Effector memory CD8-positive, alpha-beta T cell (primary cell): ENCODE measurements at regions not wholly inside any gene's neighbourhood (a gene's known extent, or its start where the extent isn't known, plus 50 kb on each side); places are given as distances from the start of the nearest gene placed in this dataset.
"Not testable (repeated sequence)": the region's sequence is repeated elsewhere in the genome, so short reads cannot be mapped to it uniquely, and the experiment has no call there.

Experiments
- ATAC-seq: fragments of 150-1000 bp; cut with Tn5 transposase; replicated peaks from 2 replicates; pipeline ENCODE4 v1.10.0; 2021; ENCODE audit warnings: mild to moderate bottlenecking, moderate library complexity
- DNase-seq, 3 experiments: peaks; one replicate each; pipeline ENCODE4 v3.0.0; 2021
- H3K27ac Mint-ChIP-seq, 2 donors: one replicate each; pipeline ENCODE4 v1.8.0; 2022; ENCODE audit warnings: mild to moderate bottlenecking in 2 of 2, mixed read lengths in 2 of 2, moderate library complexity in 2 of 2
- H3K27me3 Mint-ChIP-seq, 2 donors: one replicate each; pipeline ENCODE4 v1.8.0; 2022; ENCODE audit warnings: mixed read lengths in 2 of 2
- H3K36me3 Mint-ChIP-seq: one replicate; pipeline ENCODE4 v1.8.0; 2022; ENCODE audit warnings: mild to moderate bottlenecking, moderate library complexity, mixed read lengths; ENCODE audit not compliant: insufficient read depth
- H3K4me1 Mint-ChIP-seq, 2 donors: one replicate each; pipeline ENCODE4 v1.8.0; 2022; ENCODE audit warnings: low read depth in 2 of 2, mixed read lengths in 2 of 2
- H3K4me3 Mint-ChIP-seq, 2 donors: one replicate each; pipeline ENCODE4 v1.8.0; 2022; ENCODE audit warnings: mild to moderate bottlenecking in 2 of 2, mixed read lengths in 2 of 2, moderate library complexity in 2 of 2
- H3K9me3 Mint-ChIP-seq, 2 donors: one replicate each; pipeline ENCODE4 v1.8.0; 2022; ENCODE audit warnings: mixed read lengths in 2 of 2

DNA sequence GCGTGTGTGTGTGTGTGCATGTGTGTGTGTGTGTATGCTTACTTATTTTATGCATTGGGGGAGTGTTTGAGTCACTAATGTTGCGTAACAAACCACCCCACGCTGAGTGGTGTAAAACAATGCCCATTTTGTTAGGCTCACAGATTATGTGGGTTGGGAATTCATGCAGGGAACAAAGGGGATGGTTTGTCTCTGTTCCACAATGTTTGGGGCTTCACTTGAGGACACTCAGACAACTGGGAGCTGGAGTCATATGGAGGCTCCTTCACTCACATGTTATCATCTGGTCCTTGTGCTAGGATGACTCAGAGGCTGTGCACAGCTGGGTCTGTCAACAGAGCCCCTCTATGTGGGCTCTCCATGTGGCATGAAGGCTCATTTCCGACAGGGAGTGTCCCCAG, 51.3 kb upstream of the LARGE1 start:
- H3K27me3 Mint-ChIP-seq = peaks cover 0 to 16% of the 10 kb centered on the region in 2 donors
- H3K4me3 Mint-ChIP-seq = no peak overlapping the region
- no peak overlapping the region for H3K27ac Mint-ChIP-seq
- no peaks in the 10 kb centered on the region for H3K36me3 Mint-ChIP-seq
- H3K9me3 Mint-ChIP-seq = peaks cover 0 to 2% of the 10 kb centered on the region in 2 donors
- DNase-seq = no peak
- ATAC-seq = no peak
- no peaks in the 10 kb centered on the region for H3K4me1 Mint-ChIP-seq

DNA sequence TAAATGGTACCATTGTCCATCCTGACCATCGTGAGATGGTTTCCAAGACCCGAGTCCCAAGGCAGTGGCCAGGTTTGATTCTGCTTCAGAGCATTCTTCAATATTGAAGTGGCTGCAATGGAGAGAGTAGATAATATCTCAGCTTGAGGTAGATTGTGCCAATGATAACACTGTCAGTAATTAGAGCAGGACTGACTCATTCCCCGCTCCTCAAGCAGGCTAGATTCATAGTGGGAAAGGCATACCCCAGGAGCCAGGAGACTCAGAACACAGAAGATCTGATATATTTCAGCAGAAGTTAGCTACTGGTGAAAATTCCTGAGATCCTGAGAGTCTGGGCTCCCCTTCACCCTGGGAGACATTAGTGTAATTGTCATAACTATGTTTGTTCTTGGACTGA, 55.6 kb upstream of the LARGE1 start:
- H3K36me3 Mint-ChIP-seq = no peaks in the 10 kb centered on the region
- peaks cover 0 to 14% of the 10 kb centered on the region in 2 donors for H3K27me3 Mint-ChIP-seq
- ATAC-seq = no peak
- no peak overlapping the region for H3K27ac Mint-ChIP-seq
- H3K9me3 Mint-ChIP-seq = peaks cover 0 to 2% of the 10 kb centered on the region in 2 donors
- no peak overlapping the region for H3K4me3 Mint-ChIP-seq
- H3K4me1 Mint-ChIP-seq = no peaks in the 10 kb centered on the region
- DNase-seq = no peak

DNA sequence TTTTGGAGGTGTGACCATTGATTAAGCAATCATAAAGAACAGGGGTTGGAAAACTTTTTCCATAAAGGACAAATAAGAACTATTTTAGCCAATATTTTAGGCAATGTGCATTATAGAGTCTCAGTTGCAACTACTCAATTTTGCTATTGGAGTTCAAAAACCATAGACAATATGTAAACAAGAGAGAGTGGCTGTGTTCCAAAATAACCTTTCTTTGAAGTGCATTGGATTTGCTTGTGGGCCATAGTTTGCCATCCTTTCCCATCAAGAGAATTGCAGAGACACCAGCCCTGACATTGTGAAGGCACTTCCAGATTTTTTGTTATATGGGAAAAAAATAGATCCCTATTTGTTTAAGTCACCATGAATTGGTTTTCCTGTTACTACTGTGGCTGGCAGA, 63.3 kb upstream of the LARGE1 start:
- DNase-seq (no peak), ATAC-seq (no peak)
- peaks cover 0 to 2% of the 10 kb centered on the region in 2 donors for H3K9me3 Mint-ChIP-seq
- no peak overlapping the region for H3K4me3 Mint-ChIP-seq
- no peak overlapping the region for H3K27ac Mint-ChIP-seq
- no peaks in the 10 kb centered on the region for H3K36me3 Mint-ChIP-seq
- no peaks in the 10 kb centered on the region for H3K4me1 Mint-ChIP-seq
- H3K27me3 Mint-ChIP-seq = no peaks in the 10 kb centered on the region

DNA sequence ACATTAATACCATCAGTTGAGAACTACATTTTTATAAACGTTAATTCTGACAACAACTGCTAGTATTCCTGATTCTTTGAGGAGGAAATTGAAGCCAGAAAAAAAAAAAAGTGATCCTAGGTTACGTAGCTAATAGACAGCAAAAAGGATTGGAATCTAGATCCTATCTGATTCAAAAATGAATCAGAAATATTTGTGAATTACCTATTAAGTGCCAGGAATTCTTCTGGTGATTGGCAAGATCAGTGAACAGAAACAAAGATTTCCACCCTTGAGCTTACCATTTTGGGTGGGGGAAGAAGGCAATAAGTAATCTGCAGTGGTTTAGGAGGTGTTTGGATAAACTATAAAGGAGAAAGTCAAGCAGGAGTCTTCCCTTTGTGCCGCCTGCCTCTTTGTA, 63.9 kb upstream of the LARGE1 start:
- Mint-ChIP-seq H3K9me3 (peaks cover 0 to 2% of the 10 kb centered on the region in 2 donors), H3K4me3 (no peak overlapping the region), H3K4me1 (no peaks in the 10 kb centered on the region), H3K36me3 (no peaks in the 10 kb centered on the region), H3K27me3 (no peaks in the 10 kb centered on the region), H3K27ac (no peak overlapping the region)
- DNase-seq (no peak), ATAC-seq (no peak)

DNA sequence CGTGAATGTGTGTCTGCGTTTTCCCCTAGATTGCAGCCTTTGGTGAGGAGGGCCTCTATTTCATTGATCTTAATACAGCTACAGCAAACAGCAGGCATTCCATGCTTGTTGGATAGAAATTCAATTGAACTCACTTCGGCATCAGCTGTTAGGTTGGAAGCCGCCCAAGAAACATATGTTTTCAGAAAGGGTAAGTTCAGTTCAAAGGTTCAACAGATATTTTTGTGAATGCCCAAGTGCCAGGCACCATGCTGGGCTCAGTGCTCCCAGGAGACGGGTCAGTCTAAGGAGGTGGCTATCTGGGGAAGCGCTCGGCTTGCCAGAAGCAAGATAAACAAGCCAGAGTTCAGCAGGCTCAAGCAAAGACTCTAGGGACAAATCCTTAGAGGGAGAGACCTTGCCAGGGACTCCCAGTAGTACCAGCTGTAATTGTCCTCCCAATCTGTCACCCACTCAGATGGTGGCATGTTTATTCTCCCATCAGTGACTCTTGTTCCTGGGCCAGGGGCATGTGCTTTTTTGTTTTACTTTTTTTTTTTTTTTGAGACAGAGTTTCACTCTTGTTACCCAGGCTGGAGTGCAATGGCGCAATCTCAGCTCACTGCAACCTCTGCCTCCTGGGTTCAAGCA, 64.5 kb upstream of the LARGE1 start:
- peaks cover 0 to 2% of the 10 kb centered on the region in 2 donors for H3K9me3 Mint-ChIP-seq
- no peak overlapping the region for H3K4me3 Mint-ChIP-seq
- ATAC-seq (no peak), DNase-seq (no peak)
- no peak overlapping the region for H3K27ac Mint-ChIP-seq
- no peaks in the 10 kb centered on the region for H3K36me3 Mint-ChIP-seq
- no peaks in the 10 kb centered on the region for H3K4me1 Mint-ChIP-seq
- H3K27me3 Mint-ChIP-seq = no peaks in the 10 kb centered on the region

DNA sequence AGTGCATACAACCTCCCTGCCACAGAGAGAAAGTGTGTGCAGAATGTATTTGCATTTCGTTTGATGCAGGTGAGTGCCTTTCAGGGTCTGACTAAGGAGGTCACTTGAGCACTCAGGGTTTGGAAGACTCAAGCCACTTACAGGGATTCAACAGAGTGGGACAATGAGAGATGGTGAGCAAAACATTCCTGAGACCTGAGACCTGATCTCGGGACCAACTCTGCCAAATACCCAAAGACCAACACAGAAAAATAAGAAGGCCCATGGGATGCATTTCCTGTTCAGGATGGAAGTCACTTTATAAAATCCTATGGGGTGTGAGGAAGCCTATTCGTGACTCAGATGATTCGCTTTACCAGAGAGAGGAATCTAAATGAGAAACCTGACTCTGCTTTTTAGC, 65.2 kb upstream of the LARGE1 start:
- ATAC-seq = no peak
- DNase-seq = no peak
- Mint-ChIP-seq H3K36me3 (no peaks in the 10 kb centered on the region), H3K27ac (no peak overlapping the region), H3K4me1 (no peaks in the 10 kb centered on the region), H3K9me3 (peaks cover 0 to 2% of the 10 kb centered on the region in 2 donors), H3K27me3 (no peaks in the 10 kb centered on the region), H3K4me3 (no peak overlapping the region)

DNA sequence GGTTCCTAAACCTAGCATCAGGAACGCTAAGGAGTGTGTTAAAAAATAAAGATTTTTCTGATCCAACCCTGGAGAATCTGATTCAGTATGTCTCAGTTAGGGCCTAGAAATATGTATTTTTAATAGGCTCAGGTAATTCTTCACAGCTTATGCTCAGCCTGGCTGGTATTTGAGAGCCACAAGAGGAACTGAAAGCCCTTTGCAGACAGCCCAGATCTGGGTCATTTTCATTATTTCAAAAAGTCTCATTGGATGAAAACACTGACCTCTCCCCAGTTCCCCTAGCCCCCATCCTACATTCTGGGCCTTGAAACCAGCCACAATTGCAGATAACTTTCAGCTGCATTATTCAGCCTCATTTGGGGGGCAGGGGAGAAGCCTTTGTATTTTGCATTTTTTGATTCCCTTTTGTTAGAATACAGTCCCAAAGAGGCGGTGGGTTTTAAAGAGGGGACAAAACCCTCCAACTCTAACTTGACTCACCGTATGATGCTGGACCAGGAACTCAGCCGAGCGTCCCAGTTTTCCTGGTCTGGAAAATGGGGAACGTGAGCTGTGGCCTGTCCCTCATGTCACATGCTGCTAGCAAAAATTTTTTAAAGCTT, 66.0 kb upstream of the LARGE1 start:
- H3K27ac Mint-ChIP-seq = no peak overlapping the region
- peaks cover 0 to 2% of the 10 kb centered on the region in 2 donors for H3K9me3 Mint-ChIP-seq
- DNase-seq (no peak), ATAC-seq (no peak)
- no peak overlapping the region for H3K4me3 Mint-ChIP-seq
- no peaks in the 10 kb centered on the region for H3K36me3 Mint-ChIP-seq
- H3K4me1 Mint-ChIP-seq = no peaks in the 10 kb centered on the region
- no peaks in the 10 kb centered on the region for H3K27me3 Mint-ChIP-seq

DNA sequence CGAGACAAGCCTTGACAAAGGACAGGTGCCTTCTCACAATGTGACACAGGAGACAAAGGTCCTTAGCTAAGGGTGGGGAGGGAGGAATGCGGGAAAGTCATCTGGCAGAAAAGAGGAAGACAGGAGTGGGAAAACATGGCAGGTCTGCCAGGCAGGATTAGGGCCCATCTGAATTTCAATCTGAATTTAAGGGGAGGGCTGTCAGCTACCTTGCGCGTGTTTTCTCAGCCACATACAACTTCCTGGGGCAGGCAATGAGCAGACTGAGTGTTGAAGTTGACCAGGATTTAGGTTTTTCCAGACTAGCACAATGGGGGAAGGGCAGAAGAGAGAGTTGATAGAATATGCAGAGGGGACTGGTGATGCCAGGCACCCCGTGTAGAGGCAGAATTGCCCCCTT, 66.7 kb upstream of the LARGE1 start:
- Mint-ChIP-seq H3K4me3 (no peak overlapping the region), H3K27ac (no peak overlapping the region), H3K9me3 (peaks cover 0 to 2% of the 10 kb centered on the region in 2 donors), H3K4me1 (no peaks in the 10 kb centered on the region), H3K36me3 (no peaks in the 10 kb centered on the region), H3K27me3 (no peaks in the 10 kb centered on the region)
- no peak for DNase-seq
- no peak for ATAC-seq

DNA sequence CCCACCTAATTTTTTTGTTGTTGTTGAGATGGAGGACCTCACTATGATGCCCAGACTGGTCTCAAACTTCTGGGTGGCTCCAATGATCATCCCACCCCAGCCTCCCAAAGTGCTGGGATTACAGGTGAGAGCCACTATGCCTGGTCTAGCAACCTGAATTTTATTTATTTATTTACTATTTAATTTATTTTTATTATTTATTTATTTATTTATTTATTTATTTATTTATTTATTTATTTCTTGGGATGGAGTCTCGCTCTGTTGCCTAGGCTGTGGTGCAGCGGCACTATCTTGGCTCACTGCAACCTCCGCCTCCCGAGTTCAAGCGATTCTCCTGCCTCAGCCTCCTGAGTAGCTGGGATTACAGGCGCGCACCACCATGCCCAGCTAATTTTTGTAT, 69.0 kb upstream of the LARGE1 start:
- H3K36me3 Mint-ChIP-seq, ATAC-seq, H3K4me3 Mint-ChIP-seq, H3K9me3 Mint-ChIP-seq, H3K27me3 Mint-ChIP-seq, H3K4me1 Mint-ChIP-seq, DNase-seq, H3K27ac Mint-ChIP-seq: not testable (repeated sequence)

DNA sequence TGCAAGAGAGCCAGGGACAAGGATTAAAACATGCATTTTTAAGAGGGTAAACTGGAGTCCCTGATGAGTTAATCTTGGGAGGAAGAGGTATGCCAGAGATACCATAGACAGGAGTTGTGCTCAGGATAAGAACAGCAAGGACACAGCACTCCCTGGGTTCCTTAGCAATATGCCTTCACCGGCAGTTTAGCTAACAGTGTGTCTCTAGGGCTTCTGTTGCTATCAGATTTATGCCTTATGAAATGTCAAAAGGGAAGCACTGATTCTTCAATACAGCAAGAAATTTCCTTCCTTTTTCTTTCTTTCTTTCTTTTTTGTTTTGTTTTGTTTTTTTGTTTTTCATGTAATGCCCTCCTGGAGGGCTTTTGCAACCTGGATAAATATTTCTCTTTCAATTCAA, 71.3 kb upstream of the LARGE1 start:
- peaks cover 0 to 2% of the 10 kb centered on the region in 2 donors for H3K9me3 Mint-ChIP-seq
- H3K27ac Mint-ChIP-seq = no peak overlapping the region
- no peaks in the 10 kb centered on the region for H3K4me1 Mint-ChIP-seq
- no peaks in the 10 kb centered on the region for H3K36me3 Mint-ChIP-seq
- H3K27me3 Mint-ChIP-seq = no peaks in the 10 kb centered on the region
- DNase-seq (no peak), ATAC-seq (no peak)
- H3K4me3 Mint-ChIP-seq = no peak overlapping the region

DNA sequence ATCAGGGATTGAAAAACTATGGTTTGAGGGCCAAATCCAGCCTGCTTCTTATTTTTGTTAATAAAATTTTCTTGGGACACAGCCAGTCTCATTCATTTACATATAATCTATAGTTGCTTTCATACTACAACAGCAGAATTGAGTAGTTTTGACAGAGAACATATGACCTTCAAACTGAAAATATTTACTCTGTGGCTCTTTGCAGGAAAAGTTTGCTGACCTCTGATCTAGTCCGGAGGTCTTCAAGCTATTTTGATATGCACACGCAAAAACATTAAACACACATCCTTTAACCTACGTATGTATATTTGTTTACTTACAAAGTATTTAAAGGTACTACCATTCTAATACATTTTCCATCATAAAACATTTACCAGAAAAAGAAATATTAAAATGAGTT, 76.5 kb upstream of the LARGE1 start:
- no peaks in the 10 kb centered on the region for H3K27me3 Mint-ChIP-seq
- H3K4me3 Mint-ChIP-seq = no peak overlapping the region
- H3K9me3 Mint-ChIP-seq = peaks cover 5 to 23% of the 10 kb centered on the region in 2 donors
- no peaks in the 10 kb centered on the region for H3K4me1 Mint-ChIP-seq
- H3K36me3 Mint-ChIP-seq = no peaks in the 10 kb centered on the region
- DNase-seq = no peak
- H3K27ac Mint-ChIP-seq = no peak overlapping the region
- ATAC-seq = no peak

DNA sequence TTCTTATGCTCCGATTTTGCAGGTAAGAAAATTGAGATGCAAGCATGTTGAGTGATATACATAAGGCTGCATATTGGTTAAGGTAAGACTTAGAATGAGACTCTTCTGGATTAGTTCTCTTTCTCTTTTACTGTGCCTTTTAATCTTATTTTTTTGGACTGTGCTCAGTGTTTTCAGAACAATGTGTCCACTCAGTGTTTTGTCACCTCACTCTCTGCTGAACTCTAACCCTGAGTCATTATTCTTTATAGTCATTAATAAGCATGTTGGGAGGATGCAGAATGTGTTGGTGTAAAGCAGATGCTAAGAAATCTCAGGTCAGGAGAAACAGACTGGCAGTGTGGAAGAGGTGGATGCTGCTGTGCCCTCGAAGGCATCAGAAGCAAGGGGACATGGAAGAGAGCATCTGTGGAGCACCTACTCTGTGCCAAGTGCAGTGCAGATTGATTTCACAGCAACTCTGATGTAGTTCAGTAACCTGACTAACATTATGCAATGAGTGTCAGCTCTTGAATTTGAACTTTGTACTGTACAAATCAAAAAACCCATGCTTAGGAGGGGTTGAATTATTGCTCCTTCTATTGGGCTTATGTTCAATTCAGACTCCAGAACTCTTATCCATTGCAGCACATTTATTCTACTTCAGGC, 80.7 kb upstream of the LARGE1 start:
- DNase-seq (no peak), ATAC-seq (no peak)
- no peaks in the 10 kb centered on the region for H3K36me3 Mint-ChIP-seq
- H3K9me3 Mint-ChIP-seq = peaks cover 5 to 39% of the 10 kb centered on the region in 2 donors
- no peak overlapping the region for H3K4me3 Mint-ChIP-seq
- no peak overlapping the region for H3K27ac Mint-ChIP-seq
- H3K27me3 Mint-ChIP-seq = no peaks in the 10 kb centered on the region
- H3K4me1 Mint-ChIP-seq = no peaks in the 10 kb centered on the region

DNA sequence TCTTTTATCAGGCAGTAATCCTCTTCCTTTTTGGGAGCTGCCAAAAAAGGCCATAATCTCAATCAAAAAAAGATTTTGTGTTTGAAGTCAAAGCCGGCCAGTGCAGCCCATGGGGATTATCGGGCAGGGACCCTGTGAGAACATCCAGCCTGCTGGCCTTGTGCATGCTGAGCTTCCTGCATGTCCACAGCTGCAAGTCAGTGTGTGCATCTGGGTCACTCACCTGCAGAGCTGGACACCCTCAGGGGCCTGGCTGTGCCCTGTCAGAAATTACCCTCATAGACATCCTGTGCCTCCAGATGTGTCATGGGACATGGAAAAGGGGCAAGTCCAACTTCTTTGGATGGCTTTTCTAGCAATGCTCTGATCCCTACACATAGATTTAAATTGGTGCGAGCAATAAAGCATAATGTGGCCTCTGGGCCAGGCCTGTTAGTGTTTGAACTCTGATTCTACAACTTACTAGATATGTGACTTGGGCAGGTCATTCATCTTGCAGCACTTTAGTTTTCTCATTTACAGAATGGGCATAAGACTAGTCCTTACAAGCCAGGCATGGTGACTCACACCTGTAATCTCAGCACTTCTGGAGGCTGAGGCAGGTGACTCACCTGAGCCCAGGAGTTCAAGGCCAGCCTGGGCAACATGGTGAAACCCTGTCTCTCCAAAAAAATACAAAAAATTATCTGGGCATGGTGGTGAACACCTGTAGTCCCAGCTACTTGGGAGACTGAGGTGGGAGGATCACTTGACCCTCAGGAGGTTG, 81.6 kb upstream of the LARGE1 start:
- ATAC-seq (no peak), DNase-seq (no peak)
- H3K27ac Mint-ChIP-seq = no peak overlapping the region
- H3K27me3 Mint-ChIP-seq = no peaks in the 10 kb centered on the region
- no peaks in the 10 kb centered on the region for H3K36me3 Mint-ChIP-seq
- H3K4me3 Mint-ChIP-seq = no peak overlapping the region
- peaks cover 5 to 40% of the 10 kb centered on the region in 2 donors for H3K9me3 Mint-ChIP-seq
- H3K4me1 Mint-ChIP-seq = no peaks in the 10 kb centered on the region

DNA sequence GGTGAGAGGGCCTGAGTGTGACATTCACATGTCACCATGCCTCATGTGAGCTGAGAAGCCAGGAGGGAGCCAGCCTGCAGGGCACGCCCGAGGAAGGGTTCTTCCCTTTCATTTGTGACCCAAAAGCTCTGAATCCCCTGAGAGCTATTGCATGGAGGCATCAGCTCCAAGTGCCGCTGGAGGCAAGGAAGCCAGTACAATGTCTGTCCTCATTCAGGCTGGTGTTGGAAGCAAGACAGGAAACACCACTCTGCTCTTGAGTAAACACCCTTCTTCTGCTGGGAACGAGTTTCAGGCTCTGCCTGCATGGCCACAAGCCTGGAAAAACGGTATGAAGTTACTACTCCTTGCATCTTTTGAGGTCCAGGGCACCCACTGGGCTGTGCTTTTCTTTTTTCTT, 83.8 kb upstream of the LARGE1 start:
- Mint-ChIP-seq H3K27me3 (no peaks in the 10 kb centered on the region), H3K9me3 (peaks cover 5 to 25% of the 10 kb centered on the region in 2 donors), H3K36me3 (no peaks in the 10 kb centered on the region), H3K4me1 (no peaks in the 10 kb centered on the region), H3K27ac (no peak overlapping the region), H3K4me3 (no peak overlapping the region)
- ATAC-seq (no peak), DNase-seq (no peak)
